HCT116 (cell line): ENCODE measurements at regions not wholly inside any gene's neighbourhood (a gene's known extent, or its start where the extent isn't known, plus 50 kb on each side); places are given as distances from the start of the nearest gene placed in this dataset.

Experiments used
- EGR1 ChIP-seq: IDR thresholded peaks from 2 replicates; pipeline ENCODE4 v1.6.1; 2012; ENCODE audit warnings: low read depth
- POLR2A ChIP-seq: IDR thresholded peaks from 2 replicates; pipeline ENCODE4 v1.7.0; 2011; ENCODE audit warnings: borderline replicate concordance; ENCODE audit not compliant: insufficient read depth, insufficient read length; ENCODE audit errors: extremely low read depth
- RAD21 ChIP-seq: IDR thresholded peaks from 2 replicates; pipeline ENCODE4 v1.6.1; 2012; ENCODE audit warnings: low read depth, mild to moderate bottlenecking
- TF ChIP-seq, protein P1 (sequence below), 3 experiments: fragments of 200-600 bp in 1 of 3; sonication (generic) in 1 of 3; IDR thresholded peaks in 2 of 3; conservative IDR thresholded peaks in 1 of 3; 2 replicates each; pipeline ENCODE4 v1.5.1; 2012 to 2017; ENCODE audit warnings: low read depth in 2 of 3, low read length in 2 of 3, antibody characterized with exemption in 1 of 3, borderline replicate concordance in 1 of 3, control low read depth in 1 of 3, mild to moderate bottlenecking in 1 of 3, mixed read lengths in 1 of 3, mixed run types in 1 of 3, moderate library complexity in 1 of 3; ENCODE audit not compliant: insufficient read depth in 1 of 3

DNA sequence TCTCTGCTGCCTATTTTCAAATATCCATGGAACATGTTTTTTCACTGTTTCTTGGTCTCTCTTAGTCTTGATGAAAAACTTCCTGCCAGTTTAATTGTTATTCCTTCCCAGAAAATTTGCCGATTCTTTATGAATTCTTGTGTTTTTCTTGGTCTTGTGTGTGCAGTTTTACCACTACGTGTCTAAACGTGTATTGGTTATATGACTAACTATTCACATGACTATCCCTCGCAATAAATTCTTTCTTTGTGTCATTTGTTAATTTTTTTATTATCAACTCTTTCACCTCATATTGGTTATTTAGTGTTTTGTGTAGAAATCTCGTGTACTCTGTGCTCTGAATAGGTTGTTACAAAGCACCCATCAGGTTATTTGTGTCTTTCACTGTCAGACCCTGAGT lies 315.4 kb downstream of the HAO1 start:
- TF ChIP-seq, protein P1, sequence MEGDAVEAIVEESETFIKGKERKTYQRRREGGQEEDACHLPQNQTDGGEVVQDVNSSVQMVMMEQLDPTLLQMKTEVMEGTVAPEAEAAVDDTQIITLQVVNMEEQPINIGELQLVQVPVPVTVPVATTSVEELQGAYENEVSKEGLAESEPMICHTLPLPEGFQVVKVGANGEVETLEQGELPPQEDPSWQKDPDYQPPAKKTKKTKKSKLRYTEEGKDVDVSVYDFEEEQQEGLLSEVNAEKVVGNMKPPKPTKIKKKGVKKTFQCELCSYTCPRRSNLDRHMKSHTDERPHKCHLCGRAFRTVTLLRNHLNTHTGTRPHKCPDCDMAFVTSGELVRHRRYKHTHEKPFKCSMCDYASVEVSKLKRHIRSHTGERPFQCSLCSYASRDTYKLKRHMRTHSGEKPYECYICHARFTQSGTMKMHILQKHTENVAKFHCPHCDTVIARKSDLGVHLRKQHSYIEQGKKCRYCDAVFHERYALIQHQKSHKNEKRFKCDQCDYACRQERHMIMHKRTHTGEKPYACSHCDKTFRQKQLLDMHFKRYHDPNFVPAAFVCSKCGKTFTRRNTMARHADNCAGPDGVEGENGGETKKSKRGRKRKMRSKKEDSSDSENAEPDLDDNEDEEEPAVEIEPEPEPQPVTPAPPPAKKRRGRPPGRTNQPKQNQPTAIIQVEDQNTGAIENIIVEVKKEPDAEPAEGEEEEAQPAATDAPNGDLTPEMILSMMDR (IDR thresholded peaks at IDR 0.05 in 2 of 3, conservative IDR thresholded peaks at IDR 0.05 in 1 of 3; ENCODE audit: borderline replicate concordance in 1 of 3, insufficient read depth in 1 of 3, low read depth in 2 of 3, low read length in 2 of 3) = no peak
- TF ChIP-seq POLR2A = no peak
- no peak for TF ChIP-seq RAD21
- no peak for TF ChIP-seq EGR1
